WTC11 (cell line): ENCODE measurements at regions not wholly inside any gene's neighbourhood (a gene's known extent, or its start where the extent isn't known, plus 50 kb on each side); places are given as distances from the start of the nearest gene placed in this dataset.
A peak's percentile ranks its signal among the peaks of the same experiment; 100 is the strongest.

Experiments
- ATAC-seq: fragments of 200-7000 bp; cut with Tn5 transposase; 2 replicates; pipeline ENCODE4 v1.10.0; 2021; ENCODE audit warnings: mild to moderate bottlenecking, moderate library complexity
- CTCF ChIA-PET: fragments of 300-600 bp; sonication (Branson Sonifier 250); formaldehyde crosslinking; loops from one replicate; lab custom pipeline; 2021; ENCODE audit warnings: antibody characterized with exemption; lab: Charles Lee
- POLR2A ChIA-PET: fragments of 350-600 bp; sonication (Branson Sonifier 250); formaldehyde crosslinking; loops from one replicate; lab custom pipeline; 2021; ENCODE audit warnings: antibody characterized with exemption; lab: Charles Lee
- DNase-seq: peaks from one replicate; pipeline ENCODE4 v3.0.0; 2021; ENCODE audit warnings: low spot score
- H3K27ac Mint-ChIP-seq: 2 replicates; pipeline ENCODE4 v1.8.0; 2021; ENCODE audit warnings: mixed read lengths
- H3K27me3 Mint-ChIP-seq: 2 replicates; pipeline ENCODE4 v1.8.0; 2021; ENCODE audit warnings: low read depth, mild to moderate bottlenecking, moderate library complexity, mixed read lengths
- H3K36me3 Mint-ChIP-seq: 2 replicates; pipeline ENCODE4 v1.8.0; 2021; ENCODE audit warnings: mixed read lengths
- H3K4me1 Mint-ChIP-seq: 2 replicates; pipeline ENCODE4 v1.8.0; 2022; ENCODE audit warnings: mixed read lengths
- H3K4me3 Mint-ChIP-seq: 2 replicates; pipeline ENCODE4 v1.8.0; 2021; ENCODE audit warnings: mild to moderate bottlenecking, moderate library complexity, mixed read lengths
- H3K9me3 Mint-ChIP-seq: 2 replicates; pipeline ENCODE4 v1.8.0; 2021; ENCODE audit warnings: mixed read lengths
- AR ChIP-seq: fragments of 250-450 bp; sonication (Bioruptor Pico); IDR thresholded peaks from 2 replicates; pipeline ENCODE4 v1.9.0; 2021; ENCODE audit warnings: mild to moderate bottlenecking
- CREB1 ChIP-seq: sonication (generic); formaldehyde crosslinking; IDR thresholded peaks from 2 replicates; pipeline ENCODE4 v1.8.0; 2023; ENCODE audit warnings: mild to moderate bottlenecking, missing genetic modification reagents
- CREM ChIP-seq: sonication (generic); formaldehyde crosslinking; IDR thresholded peaks from 2 replicates; pipeline ENCODE4 v1.8.1; 2022; ENCODE audit warnings: mild to moderate bottlenecking, missing genetic modification reagents, moderate library complexity
- CTCF ChIP-seq: fragments of 200-600 bp; IDR thresholded peaks from 2 replicates; pipeline ENCODE4 v1.8.0; 2022; ENCODE audit warnings: antibody characterized with exemption
- E2F4 ChIP-seq: sonication (generic); formaldehyde crosslinking; IDR thresholded peaks from 2 replicates; pipeline ENCODE4 v1.8.1; 2022; ENCODE audit warnings: low read depth, mild to moderate bottlenecking, moderate library complexity, missing genetic modification reagents, borderline replicate concordance
- ELF4 ChIP-seq: sonication (generic); formaldehyde crosslinking; IDR thresholded peaks from 2 replicates; pipeline ENCODE4 v1.8.1; 2022; ENCODE audit warnings: low read depth, mild to moderate bottlenecking, moderate library complexity, missing genetic modification reagents
- FOXP1 ChIP-seq: sonication (generic); formaldehyde crosslinking; IDR thresholded peaks from 2 replicates; pipeline ENCODE4 v1.8.0; 2022; ENCODE audit warnings: missing genetic modification reagents, mild to moderate bottlenecking, moderate library complexity, borderline replicate concordance
- MXD4 ChIP-seq: fragments of 250-450 bp; sonication (Bioruptor Pico); IDR thresholded peaks from 2 replicates; pipeline ENCODE4 v1.8.0; 2021; ENCODE audit warnings: mild to moderate bottlenecking, moderate library complexity, borderline replicate concordance
- PREB ChIP-seq: sonication (generic); formaldehyde crosslinking; IDR thresholded peaks from 2 replicates; pipeline ENCODE4 v1.8.1; 2022; ENCODE audit warnings: mild to moderate bottlenecking, missing genetic modification reagents, moderate library complexity, borderline replicate concordance
- SMAD3 ChIP-seq: sonication (generic); formaldehyde crosslinking; IDR thresholded peaks from 2 replicates; pipeline ENCODE4 v1.8.0; 2022; ENCODE audit warnings: missing genetic modification reagents, mild to moderate bottlenecking, borderline replicate concordance
- SOX15 ChIP-seq: fragments of 250-450 bp; sonication (Bioruptor Pico); IDR thresholded peaks from 2 replicates; pipeline ENCODE4 v1.9.0; 2021; ENCODE audit warnings: mild to moderate bottlenecking
- STAT6 ChIP-seq: sonication (generic); formaldehyde crosslinking; conservative IDR thresholded peaks from 2 replicates; pipeline ENCODE4 v1.8.1; 2023; ENCODE audit warnings: mild to moderate bottlenecking, low read depth, missing genetic modification reagents, moderate library complexity
- ZBTB21 ChIP-seq: sonication (generic); formaldehyde crosslinking; IDR thresholded peaks from 2 replicates; pipeline ENCODE4 v1.8.1; 2023; ENCODE audit warnings: mild to moderate bottlenecking, missing genetic modification reagents, borderline replicate concordance
- ZNF232 ChIP-seq: sonication (generic); formaldehyde crosslinking; IDR thresholded peaks from 2 replicates; pipeline ENCODE4 v1.8.0; 2022; ENCODE audit warnings: mild to moderate bottlenecking, missing genetic modification reagents

- H3K27ac Mint-ChIP-seq = peak overlapping the region; percentile 20; the same call in 1 of the 2 replicates
- CTCF ChIA-PET = no interaction called here
- H3K27me3 Mint-ChIP-seq = no peaks in the 10 kb centered on the region
- POLR2A ChIA-PET = no interaction called here
- no peak for DNase-seq
- TF ChIP-seq PREB (CRISPR knock-in tag) = no peak
- TF ChIP-seq FOXP1 (CRISPR knock-in tag) = no peak
- no peak for TF ChIP-seq ZNF232 (CRISPR knock-in tag)
- no peak for TF ChIP-seq CREB1 (CRISPR knock-in tag)
- TF ChIP-seq AR (CRISPR knock-in tag) = no peak
- no peak for TF ChIP-seq ELF4 (CRISPR knock-in tag)
- no peak for TF ChIP-seq SMAD3 (CRISPR knock-in tag)
- no peak for TF ChIP-seq CTCF
- no peak for TF ChIP-seq CREM (CRISPR knock-in tag)
- TF ChIP-seq STAT6 (CRISPR knock-in tag) = no peak
- TF ChIP-seq E2F4 (CRISPR knock-in tag) = no peak
- TF ChIP-seq MXD4 (CRISPR knock-in tag) = no peak
- no peak for TF ChIP-seq ZBTB21
- TF ChIP-seq SOX15 (CRISPR knock-in tag) = no peak
- peaks cover 17% of the 10 kb centered on the region for H3K4me1 Mint-ChIP-seq
- H3K4me3 Mint-ChIP-seq = no peak overlapping the region
- peaks cover 10% of the 10 kb centered on the region for H3K36me3 Mint-ChIP-seq
- peak; percentile 52; the same call in 1 of the 2 replicates for ATAC-seq
- H3K9me3 Mint-ChIP-seq = peaks cover 20% of the 10 kb centered on the region
These were observed 156.7 kb downstream of the DIPK2A start for GRCh38 chr3:144128108-144128892.
